Glutamatergic neuron (in vitro differentiated cells): ENCODE measurements at regions not wholly inside any gene's neighbourhood (a gene's known extent, or its start where the extent isn't known, plus 50 kb on each side); places are given as distances from the start of the nearest gene placed in this dataset.

Experiments
- DNase-seq: peaks from one replicate; pipeline ENCODE4 v3.0.0; 2022
- H3K27ac Mint-ChIP-seq: one replicate; pipeline ENCODE4 v1.8.0; 2020; ENCODE audit warnings: mild to moderate bottlenecking, mixed read lengths, inconsistent platforms; ENCODE audit not compliant: unreplicated experiment
- H3K27me3 Mint-ChIP-seq: one replicate; pipeline ENCODE4 v1.8.0; 2020; ENCODE audit warnings: mild to moderate bottlenecking, moderate library complexity, mixed read lengths, inconsistent platforms; ENCODE audit not compliant: unreplicated experiment
- H3K36me3 Mint-ChIP-seq: one replicate; pipeline ENCODE4 v1.8.0; 2020; ENCODE audit warnings: mild to moderate bottlenecking, mixed read lengths, inconsistent platforms; ENCODE audit not compliant: unreplicated experiment
- H3K4me1 Mint-ChIP-seq: one replicate; pipeline ENCODE4 v1.8.0; 2020; ENCODE audit warnings: mild to moderate bottlenecking, low read depth, mixed read lengths, inconsistent platforms; ENCODE audit not compliant: unreplicated experiment
- H3K4me3 Mint-ChIP-seq: one replicate; pipeline ENCODE4 v1.8.0; 2020; ENCODE audit warnings: mild to moderate bottlenecking, mixed read lengths, inconsistent platforms; ENCODE audit not compliant: unreplicated experiment
- H3K9me3 Mint-ChIP-seq: one replicate; pipeline ENCODE4 v1.8.0; 2020; ENCODE audit warnings: mild to moderate bottlenecking, moderate library complexity, mixed read lengths, inconsistent platforms; ENCODE audit not compliant: unreplicated experiment
- TF ChIP-seq, protein P1 (sequence below): fragments of 200-600 bp; sonication (generic); IDR thresholded peaks from one replicate; pipeline ENCODE4 v1.5.0; 2021; ENCODE audit not compliant: partially characterized antibody, unreplicated experiment

GRCh38 chr2:19700861-19701585, 200.8 kb downstream of the TTC32 start:
- TF ChIP-seq, protein P1, sequence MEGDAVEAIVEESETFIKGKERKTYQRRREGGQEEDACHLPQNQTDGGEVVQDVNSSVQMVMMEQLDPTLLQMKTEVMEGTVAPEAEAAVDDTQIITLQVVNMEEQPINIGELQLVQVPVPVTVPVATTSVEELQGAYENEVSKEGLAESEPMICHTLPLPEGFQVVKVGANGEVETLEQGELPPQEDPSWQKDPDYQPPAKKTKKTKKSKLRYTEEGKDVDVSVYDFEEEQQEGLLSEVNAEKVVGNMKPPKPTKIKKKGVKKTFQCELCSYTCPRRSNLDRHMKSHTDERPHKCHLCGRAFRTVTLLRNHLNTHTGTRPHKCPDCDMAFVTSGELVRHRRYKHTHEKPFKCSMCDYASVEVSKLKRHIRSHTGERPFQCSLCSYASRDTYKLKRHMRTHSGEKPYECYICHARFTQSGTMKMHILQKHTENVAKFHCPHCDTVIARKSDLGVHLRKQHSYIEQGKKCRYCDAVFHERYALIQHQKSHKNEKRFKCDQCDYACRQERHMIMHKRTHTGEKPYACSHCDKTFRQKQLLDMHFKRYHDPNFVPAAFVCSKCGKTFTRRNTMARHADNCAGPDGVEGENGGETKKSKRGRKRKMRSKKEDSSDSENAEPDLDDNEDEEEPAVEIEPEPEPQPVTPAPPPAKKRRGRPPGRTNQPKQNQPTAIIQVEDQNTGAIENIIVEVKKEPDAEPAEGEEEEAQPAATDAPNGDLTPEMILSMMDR, result no peak
- Mint-ChIP-seq H3K27me3 (peaks cover 2% of the 10 kb centered on the region), H3K4me3 (no peak overlapping the region), H3K36me3 (peaks cover 22% of the 10 kb centered on the region), H3K9me3 (peaks cover 7% of the 10 kb centered on the region), H3K27ac (no peak overlapping the region), H3K4me1 (peaks cover 2% of the 10 kb centered on the region)
- DNase-seq, result no peak

DNA sequence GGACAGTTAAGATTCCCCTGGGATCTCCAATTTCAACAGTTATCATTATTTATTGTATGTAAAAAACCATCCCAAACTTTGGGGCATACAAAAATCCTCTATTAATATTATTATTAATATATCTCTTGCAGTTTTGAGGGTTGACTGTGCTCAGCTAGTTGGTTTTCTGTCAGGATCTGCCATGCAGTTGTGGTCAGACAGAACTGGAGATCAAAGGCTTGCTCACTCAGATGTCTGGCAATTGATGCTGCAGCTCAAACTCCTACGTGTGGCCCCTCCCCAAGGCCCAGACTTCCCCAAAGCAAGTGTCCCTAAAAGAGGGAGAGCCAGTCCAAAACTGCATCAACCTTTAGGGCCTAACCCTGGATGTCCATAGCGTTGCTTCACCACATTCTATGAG, 204.7 kb downstream of the TTC32 start:
- DNase-seq, result no peak
- Mint-ChIP-seq H3K27me3 (peaks cover 1% of the 10 kb centered on the region), H3K27ac (no peak overlapping the region), H3K9me3 (peaks cover 8% of the 10 kb centered on the region), H3K36me3 (peaks cover 29% of the 10 kb centered on the region), H3K4me3 (no peak overlapping the region), H3K4me1 (no peaks in the 10 kb centered on the region)
- TF ChIP-seq, protein P1, result no peak

GRCh38 chr2:19695706-19696105, 206.1 kb downstream of the TTC32 start:
- peaks cover 1% of the 10 kb centered on the region for H3K27me3 Mint-ChIP-seq
- no peak overlapping the region for H3K27ac Mint-ChIP-seq
- TF ChIP-seq, protein P1, result no peak
- no peak for DNase-seq
- peaks cover 7% of the 10 kb centered on the region for H3K9me3 Mint-ChIP-seq
- peaks cover 25% of the 10 kb centered on the region for H3K36me3 Mint-ChIP-seq
- H3K4me1 Mint-ChIP-seq, result no peaks in the 10 kb centered on the region
- H3K4me3 Mint-ChIP-seq, result no peak overlapping the region

DNA sequence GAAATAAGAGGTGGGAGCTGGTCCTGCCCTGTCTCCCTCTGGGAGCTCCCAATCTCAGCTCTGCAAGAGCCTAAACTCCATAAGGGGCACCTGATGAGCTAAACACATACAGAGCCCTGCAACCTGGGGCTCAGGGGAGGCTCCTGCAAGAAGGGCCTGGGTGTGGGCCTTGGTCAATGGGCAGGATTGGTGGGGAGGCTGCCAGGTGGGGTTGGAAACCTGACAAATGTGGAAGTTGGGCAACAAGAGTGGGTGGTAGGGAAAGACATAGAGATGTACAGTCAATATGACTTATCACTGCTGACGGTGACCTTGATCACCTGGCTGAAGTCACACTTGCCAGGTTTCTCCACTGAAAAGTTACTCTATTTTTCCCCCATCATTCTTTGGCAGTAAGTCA, 209.9 kb downstream of the TTC32 start:
- Mint-ChIP-seq H3K36me3 (peaks cover 12% of the 10 kb centered on the region), H3K4me3 (no peak overlapping the region), H3K9me3 (peaks cover 7% of the 10 kb centered on the region), H3K27me3 (peaks cover 1% of the 10 kb centered on the region), H3K4me1 (no peaks in the 10 kb centered on the region), H3K27ac (no peak overlapping the region)
- TF ChIP-seq, protein P1, result no peak
- DNase-seq, result no peak

DNA sequence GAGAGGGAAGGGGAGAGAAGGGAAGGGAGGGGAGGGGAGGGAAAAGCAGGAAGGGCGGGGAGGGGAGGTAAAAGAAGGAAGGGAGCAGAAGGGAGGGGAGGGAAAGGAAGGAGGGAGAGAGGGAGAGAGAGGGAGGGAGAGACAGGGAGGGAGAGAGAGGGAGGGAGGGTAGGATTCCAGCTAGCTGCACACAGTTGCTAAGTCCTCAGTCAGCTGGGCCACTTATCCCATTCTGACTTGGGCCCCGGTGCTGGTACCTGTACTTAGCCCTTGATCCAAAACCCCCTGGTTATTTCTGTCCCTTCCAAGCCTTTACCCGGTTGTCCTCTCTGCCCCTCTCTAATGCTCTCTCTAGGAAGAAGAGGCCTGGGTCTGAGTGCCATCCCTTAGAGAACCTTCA, 211.4 kb downstream of the TTC32 start:
- H3K27me3 Mint-ChIP-seq, result peaks cover 2% of the 10 kb centered on the region
- TF ChIP-seq, protein P1, result no peak
- no peak overlapping the region for H3K4me3 Mint-ChIP-seq
- peaks cover 2% of the 10 kb centered on the region for H3K9me3 Mint-ChIP-seq
- H3K27ac Mint-ChIP-seq, result no peak overlapping the region
- peaks cover 4% of the 10 kb centered on the region for H3K36me3 Mint-ChIP-seq
- no peak for DNase-seq
- H3K4me1 Mint-ChIP-seq, result no peaks in the 10 kb centered on the region
